Keratinocyte (primary cell): ENCODE measurements at regions not wholly inside any gene's neighbourhood (a gene's known extent, or its start where the extent isn't known, plus 50 kb on each side); places are given as distances from the start of the nearest gene placed in this dataset.

Source experiments
- DNase-seq: peaks from one replicate; pipeline ENCODE4 v3.0.0-alpha.2; 2011; ENCODE audit warnings: low read depth, missing footprints, low spot score
- FAIRE-seq: peaks from 2 replicates; lab custom pipeline; 2011; peaks lifted over from hg19 to GRCh38; lab: Jason Lieb, UNC
- H2AFZ ChIP-seq: 2 replicates; pipeline ENCODE4 v1.6.0; 2012; ENCODE audit warnings: low read length, control low read depth, inconsistent platforms; ENCODE audit not compliant: control insufficient read depth
- H3K27ac ChIP-seq: 2 replicates; pipeline ENCODE4 v1.5.1; 2011; ENCODE audit warnings: low read length; ENCODE audit not compliant: control insufficient read depth, insufficient read depth
- H3K27me3 ChIP-seq: 3 replicates; pipeline ENCODE4 v1.6.0; 2011; ENCODE audit warnings: low read length; ENCODE audit not compliant: control insufficient read depth, insufficient read depth; ENCODE audit errors: extremely low read depth
- H3K36me3 ChIP-seq, 2 experiments: 2 replicates in 1 of 2; 3 replicates in 1 of 2; pipeline ENCODE4 v1.5.1; 2011; ENCODE audit warnings: low read length in 2 of 2, mild to moderate bottlenecking in 1 of 2; ENCODE audit not compliant: control insufficient read depth in 2 of 2, insufficient read depth in 2 of 2; ENCODE audit errors: extremely low read depth in 1 of 2
- H3K4me1 ChIP-seq: 3 replicates; pipeline ENCODE4 v1.5.1; 2011; ENCODE audit warnings: low read length; ENCODE audit not compliant: control insufficient read depth, insufficient read depth; ENCODE audit errors: extremely low read depth
- H3K4me2 ChIP-seq: 3 replicates; pipeline ENCODE4 v1.6.0; 2011; ENCODE audit warnings: low read depth, low read length; ENCODE audit not compliant: control insufficient read depth, insufficient read depth; ENCODE audit errors: extremely low read depth
- H3K4me3 ChIP-seq, 3 experiments: fragments of 200-600 bp in 1 of 3; sonication (generic) in 1 of 3; 2 replicates in 2 of 3; 3 replicates in 1 of 3; pipeline ENCODE4 v1.5.1; 2011 to 2016; ENCODE audit warnings: low read length in 3 of 3, mild to moderate bottlenecking in 3 of 3, control low read depth in 2 of 3, inconsistent platforms in 1 of 3, low read depth in 1 of 3, mixed read lengths in 1 of 3, mixed run types in 1 of 3, moderate library complexity in 1 of 3; ENCODE audit not compliant: control insufficient read depth in 2 of 3, insufficient read depth in 2 of 3; ENCODE audit errors: extremely low read depth in 1 of 3
- H3K79me2 ChIP-seq: 2 replicates; pipeline ENCODE4 v1.6.0; 2012; ENCODE audit warnings: low read length; ENCODE audit not compliant: control insufficient read depth, insufficient read depth
- H3K9ac ChIP-seq: 3 replicates; pipeline ENCODE4 v1.6.0; 2011; ENCODE audit warnings: low read length; ENCODE audit not compliant: control insufficient read depth, insufficient read depth; ENCODE audit errors: extremely low read depth
- H3K9me1 ChIP-seq: 3 replicates; pipeline ENCODE4 v1.6.0; 2011; ENCODE audit warnings: low read length; ENCODE audit not compliant: control insufficient read depth, insufficient read depth; ENCODE audit errors: extremely low read depth
- H3K9me3 ChIP-seq: 2 replicates; pipeline ENCODE4 v1.5.1; 2012; ENCODE audit warnings: low read depth, low read length; ENCODE audit not compliant: control insufficient read depth
- H4K20me1 ChIP-seq: 3 replicates; pipeline ENCODE4 v1.6.0; 2011; ENCODE audit warnings: low read length; ENCODE audit not compliant: control insufficient read depth, insufficient read depth; ENCODE audit errors: extremely low read depth
- EZH2 ChIP-seq: IDR thresholded peaks from one replicate; pipeline ENCODE4 v1.6.1; 2012; ENCODE audit warnings: inconsistent platforms, mild to moderate bottlenecking, low read length, moderate library complexity
- dilution Hi-C: fragments of 300-500 bp; cut with MboI; formaldehyde crosslinking; loops from one replicate; pipeline ENCODE4 v1.7.0; 2020; ENCODE audit warnings: low sequenced_read_pairs; ENCODE audit not compliant: extremely low pct_ligation_motif_present
- TF ChIP-seq, protein P1 (sequence below), 3 experiments: IDR thresholded peaks in 1 of 3; conservative IDR thresholded peaks in 1 of 3; optimal IDR thresholded peaks in 1 of 3; 2 replicates in 2 of 3; 3 replicates in 1 of 3; pipeline versions ENCODE3 to v1.5.1; 2011; ENCODE audit warnings: low read length in 3 of 3, mild to moderate bottlenecking in 3 of 3, moderate library complexity in 2 of 3, control low read depth in 1 of 3, inconsistent platforms in 1 of 3; ENCODE audit not compliant: insufficient read depth in 2 of 3; ENCODE audit errors: extremely low read depth in 1 of 3

GRCh38 chr20:30484009-30484748 is 773.3 kb upstream of the DEFB115 start:
- H3K79me2 ChIP-seq = no peaks in the 10 kb centered on the region
- H3K36me3 ChIP-seq = no peaks in the 10 kb centered on the region
- no peaks in the 10 kb centered on the region for H3K27me3 ChIP-seq
- H3K4me2 ChIP-seq = no peak overlapping the region
- H3K9me3 ChIP-seq = peaks cover 6% of the 10 kb centered on the region
- no peak for TF ChIP-seq EZH2
- TF ChIP-seq, protein P1, sequence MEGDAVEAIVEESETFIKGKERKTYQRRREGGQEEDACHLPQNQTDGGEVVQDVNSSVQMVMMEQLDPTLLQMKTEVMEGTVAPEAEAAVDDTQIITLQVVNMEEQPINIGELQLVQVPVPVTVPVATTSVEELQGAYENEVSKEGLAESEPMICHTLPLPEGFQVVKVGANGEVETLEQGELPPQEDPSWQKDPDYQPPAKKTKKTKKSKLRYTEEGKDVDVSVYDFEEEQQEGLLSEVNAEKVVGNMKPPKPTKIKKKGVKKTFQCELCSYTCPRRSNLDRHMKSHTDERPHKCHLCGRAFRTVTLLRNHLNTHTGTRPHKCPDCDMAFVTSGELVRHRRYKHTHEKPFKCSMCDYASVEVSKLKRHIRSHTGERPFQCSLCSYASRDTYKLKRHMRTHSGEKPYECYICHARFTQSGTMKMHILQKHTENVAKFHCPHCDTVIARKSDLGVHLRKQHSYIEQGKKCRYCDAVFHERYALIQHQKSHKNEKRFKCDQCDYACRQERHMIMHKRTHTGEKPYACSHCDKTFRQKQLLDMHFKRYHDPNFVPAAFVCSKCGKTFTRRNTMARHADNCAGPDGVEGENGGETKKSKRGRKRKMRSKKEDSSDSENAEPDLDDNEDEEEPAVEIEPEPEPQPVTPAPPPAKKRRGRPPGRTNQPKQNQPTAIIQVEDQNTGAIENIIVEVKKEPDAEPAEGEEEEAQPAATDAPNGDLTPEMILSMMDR (optimal IDR thresholded peaks at IDR 0.05 in 1 of 3, IDR thresholded peaks at IDR 0.05 in 1 of 3, conservative IDR thresholded peaks at IDR 0.05 in 1 of 3; ENCODE audit: extremely low read depth in 1 of 3, insufficient read depth in 2 of 3, low read length in 3 of 3) = no peak
- no peak overlapping the region for H3K4me3 ChIP-seq
- FAIRE-seq (no peak), DNase-seq (no peak)
- dilution Hi-C loops = no loop called here
- no peaks in the 10 kb centered on the region for H3K4me1 ChIP-seq
- no peak overlapping the region for H2AFZ ChIP-seq
- H3K9ac ChIP-seq = no peak overlapping the region
- no peaks in the 10 kb centered on the region for H3K9me1 ChIP-seq
- no peak overlapping the region for H3K27ac ChIP-seq
- H4K20me1 ChIP-seq = no peaks in the 10 kb centered on the region

DNA sequence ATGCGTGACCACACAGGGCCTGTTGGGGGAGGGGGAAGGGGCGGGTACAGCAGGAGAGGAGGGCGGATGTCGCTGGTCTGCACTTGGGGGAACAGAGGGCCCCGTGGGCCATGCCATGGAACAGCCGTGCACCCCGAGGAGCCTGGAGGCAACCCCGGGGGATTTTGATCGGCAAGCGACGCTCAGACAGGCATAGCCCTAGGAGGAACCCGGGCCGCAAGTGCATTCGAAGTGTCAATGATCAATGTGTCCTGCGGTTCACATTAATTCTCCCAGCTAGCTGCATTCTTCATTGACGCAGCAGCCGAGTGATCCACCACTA is 772.8 kb upstream of the DEFB115 start:
- Histone ChIP-seq H4K20me1 (no peaks in the 10 kb centered on the region), H3K27ac (no peak overlapping the region), H3K27me3 (no peaks in the 10 kb centered on the region), H3K9ac (no peak overlapping the region), H3K36me3 (no peaks in the 10 kb centered on the region), H3K4me1 (no peaks in the 10 kb centered on the region), H3K4me3 (no peak overlapping the region), H3K4me2 (no peak overlapping the region), H2AFZ (no peak overlapping the region), H3K9me3 (peaks cover 6% of the 10 kb centered on the region), H3K9me1 (no peaks in the 10 kb centered on the region), H3K79me2 (no peaks in the 10 kb centered on the region)
- no peak for DNase-seq
- FAIRE-seq = no peak
- TF ChIP-seq, protein P1 (optimal IDR thresholded peaks at IDR 0.05 in 1 of 3, IDR thresholded peaks at IDR 0.05 in 1 of 3, conservative IDR thresholded peaks at IDR 0.05 in 1 of 3; ENCODE audit: extremely low read depth in 1 of 3, insufficient read depth in 2 of 3, low read length in 3 of 3) = no peak
- no peak for TF ChIP-seq EZH2
- dilution Hi-C loops = no loop called here
